ENCODE measurements at regions not wholly inside any gene's neighbourhood (a gene's known extent, or its start where the extent isn't known, plus 50 kb on each side); places are given as distances from the start of the nearest gene placed in this dataset.
A peak's percentile ranks its signal among the peaks of the same experiment; 100 is the strongest.

DNA sequence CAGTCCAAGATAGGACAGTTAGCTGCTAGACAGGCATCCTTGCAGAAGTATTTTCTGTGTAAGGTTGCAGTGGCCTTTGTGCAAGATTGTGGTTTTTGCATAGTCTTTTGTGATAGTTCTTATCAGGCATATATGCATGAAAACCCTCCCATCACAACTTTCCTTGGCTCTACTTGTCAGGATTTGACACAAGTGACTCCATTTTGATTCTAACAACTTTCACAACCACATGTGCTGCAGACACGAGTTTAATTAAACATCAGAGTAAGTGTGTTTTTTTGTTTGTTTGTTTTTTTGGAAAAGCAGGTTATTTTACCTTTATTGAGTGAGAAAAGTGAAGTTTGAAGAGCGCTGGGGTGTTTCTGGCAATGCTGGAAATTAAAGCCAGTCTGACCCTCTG lies 902.0 kb upstream of the GCFC2 start:
- Histone ChIP-seq H3K27me3 (no peaks in the 10 kb centered on the region), H3K4me1 (no peaks in the 10 kb centered on the region), H3K9me3 (no peaks in the 10 kb centered on the region), H3K27ac (no peak overlapping the region), H3K36me3 (no peaks in the 10 kb centered on the region), H3K4me3 (no peak overlapping the region)
- no peak for DNase-seq
- WGBS (ENCODE audit: insufficient coverage, low coverage, low lambda C conversion rate, missing lambda C conversion rate), result 39% methylated on average over 2 of the region's 2 CpGs
- ATAC-seq, result no peak
- intact Hi-C loops (cut with DNase I), result no loop called here
- no peak for TF ChIP-seq POLR2A (IDR thresholded peaks at IDR 0.05)
- TF ChIP-seq, protein P1, sequence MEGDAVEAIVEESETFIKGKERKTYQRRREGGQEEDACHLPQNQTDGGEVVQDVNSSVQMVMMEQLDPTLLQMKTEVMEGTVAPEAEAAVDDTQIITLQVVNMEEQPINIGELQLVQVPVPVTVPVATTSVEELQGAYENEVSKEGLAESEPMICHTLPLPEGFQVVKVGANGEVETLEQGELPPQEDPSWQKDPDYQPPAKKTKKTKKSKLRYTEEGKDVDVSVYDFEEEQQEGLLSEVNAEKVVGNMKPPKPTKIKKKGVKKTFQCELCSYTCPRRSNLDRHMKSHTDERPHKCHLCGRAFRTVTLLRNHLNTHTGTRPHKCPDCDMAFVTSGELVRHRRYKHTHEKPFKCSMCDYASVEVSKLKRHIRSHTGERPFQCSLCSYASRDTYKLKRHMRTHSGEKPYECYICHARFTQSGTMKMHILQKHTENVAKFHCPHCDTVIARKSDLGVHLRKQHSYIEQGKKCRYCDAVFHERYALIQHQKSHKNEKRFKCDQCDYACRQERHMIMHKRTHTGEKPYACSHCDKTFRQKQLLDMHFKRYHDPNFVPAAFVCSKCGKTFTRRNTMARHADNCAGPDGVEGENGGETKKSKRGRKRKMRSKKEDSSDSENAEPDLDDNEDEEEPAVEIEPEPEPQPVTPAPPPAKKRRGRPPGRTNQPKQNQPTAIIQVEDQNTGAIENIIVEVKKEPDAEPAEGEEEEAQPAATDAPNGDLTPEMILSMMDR (IDR thresholded peaks at IDR 0.05), result no peak

DNA sequence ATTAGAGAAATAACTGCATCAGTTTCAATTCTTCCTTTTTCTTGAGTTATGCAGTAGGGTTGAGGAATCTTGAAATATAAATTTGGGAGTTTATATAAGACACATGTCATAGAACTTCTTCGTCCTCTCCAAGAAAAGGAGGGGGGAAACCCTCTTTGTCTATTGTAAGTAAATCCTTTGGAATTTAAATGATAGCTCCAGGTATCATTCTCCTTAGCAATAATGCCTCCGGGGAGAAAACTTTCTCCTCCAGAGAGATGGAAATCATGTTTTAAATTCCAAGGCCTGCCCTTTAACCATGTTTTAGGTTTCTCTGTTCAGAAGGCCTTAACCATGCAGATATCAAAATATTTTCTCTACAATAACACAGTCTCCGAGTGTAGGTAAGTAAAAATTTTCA lies 899.7 kb upstream of the GCFC2 start:
- no peak for DNase-seq
- no peaks in the 10 kb centered on the region for H3K4me1 ChIP-seq
- WGBS (ENCODE audit: insufficient coverage, low coverage, low lambda C conversion rate, missing lambda C conversion rate), result 54% methylated on average over 2 of the region's 3 CpGs
- no peaks in the 10 kb centered on the region for H3K27me3 ChIP-seq
- H3K27ac ChIP-seq, result no peak overlapping the region
- TF ChIP-seq, protein P1 (IDR thresholded peaks at IDR 0.05), result no peak
- no peak for TF ChIP-seq POLR2A (IDR thresholded peaks at IDR 0.05)
- no peak for ATAC-seq
- no peaks in the 10 kb centered on the region for H3K9me3 ChIP-seq
- no peak overlapping the region for H3K4me3 ChIP-seq
- no peaks in the 10 kb centered on the region for H3K36me3 ChIP-seq
- intact Hi-C loops (cut with DNase I), result no loop called here

DNA sequence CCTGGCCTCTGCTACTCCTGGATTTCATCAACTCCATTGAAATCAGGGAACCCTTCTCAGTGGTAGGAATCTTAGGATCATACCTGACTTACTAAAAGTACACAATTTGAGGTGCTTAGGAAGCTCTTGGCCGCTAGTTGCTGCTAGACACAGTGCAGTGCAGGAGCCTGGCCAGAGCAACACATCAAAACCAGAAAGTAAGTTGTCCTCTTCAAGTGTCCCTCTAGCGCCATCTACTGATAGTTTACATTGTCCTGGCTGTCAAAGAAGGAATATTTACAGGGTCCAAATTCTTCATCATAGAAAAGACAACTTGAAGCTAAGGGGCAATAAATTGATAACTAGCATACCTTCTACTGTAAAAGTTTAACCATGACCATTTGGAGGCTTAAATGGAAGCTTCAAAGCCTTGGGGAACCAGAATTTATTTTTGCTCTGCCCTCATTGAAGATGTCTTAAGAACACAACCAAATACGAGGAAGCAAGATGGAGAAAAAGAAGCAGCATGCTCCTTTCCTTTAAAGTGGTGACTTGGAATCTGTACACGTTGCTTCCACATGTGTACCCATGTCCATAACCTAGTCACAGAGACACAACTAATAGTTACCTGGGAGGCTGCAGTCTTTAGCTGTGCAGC lies 889.1 kb upstream of the GCFC2 start:
- no peak overlapping the region for H3K27ac ChIP-seq
- H3K9me3 ChIP-seq, result no peaks in the 10 kb centered on the region
- peak; percentile 97 to 100 (median 100) for ATAC-seq
- no peaks in the 10 kb centered on the region for H3K27me3 ChIP-seq
- TF ChIP-seq, protein P1 (IDR thresholded peaks at IDR 0.05), result peak; percentile 69 to 83 (median 78)
- no peak for TF ChIP-seq POLR2A (IDR thresholded peaks at IDR 0.05)
- peak; percentile 43 to 69 (median 62) for DNase-seq
- no peak overlapping the region for H3K4me3 ChIP-seq
- H3K36me3 ChIP-seq, result no peaks in the 10 kb centered on the region
- H3K4me1 ChIP-seq, result no peaks in the 10 kb centered on the region
- intact Hi-C loops (cut with DNase I), result loop anchor here in 1 of 2 donors (5.0 kb wide), 1 partner anchor 403 kb away; no protein-coding TSS in a partner anchor
- WGBS (ENCODE audit: insufficient coverage, low coverage, low lambda C conversion rate, missing lambda C conversion rate), result 4% methylated on average over 4 of the region's 4 CpGs

DNA sequence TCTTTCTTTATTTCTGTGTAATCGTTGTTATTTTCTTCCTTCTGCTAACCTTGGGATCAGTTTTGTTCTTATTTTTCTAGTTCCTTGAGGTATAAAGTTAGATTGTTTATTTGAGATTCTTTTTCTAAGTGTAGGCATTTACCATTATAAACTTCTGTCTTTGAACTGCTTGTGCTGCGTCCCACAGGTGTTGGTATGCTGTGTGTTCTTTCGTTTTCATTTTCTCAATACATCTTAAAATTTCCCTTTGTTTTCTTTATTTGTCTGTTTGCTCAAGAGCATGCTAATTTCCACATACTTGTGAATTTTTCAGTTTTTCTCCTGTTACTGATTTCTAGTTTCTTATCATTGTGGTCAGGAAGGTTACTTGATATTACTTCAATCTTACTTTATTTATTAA lies 873.8 kb upstream of the GCFC2 start:
- TF ChIP-seq, protein P1 (IDR thresholded peaks at IDR 0.05), result no peak
- no peak for TF ChIP-seq POLR2A (IDR thresholded peaks at IDR 0.05)
- DNase-seq (no peak), ATAC-seq (no peak)
- intact Hi-C loops (cut with DNase I), result no loop called here
- H3K4me3 ChIP-seq, result no peak overlapping the region
- no peak overlapping the region for H3K27ac ChIP-seq
- no peaks in the 10 kb centered on the region for H3K36me3 ChIP-seq
- no peaks in the 10 kb centered on the region for H3K9me3 ChIP-seq
- no peaks in the 10 kb centered on the region for H3K27me3 ChIP-seq
- H3K4me1 ChIP-seq, result no peaks in the 10 kb centered on the region
- 68% methylated on average over 3 of the region's 3 CpGs for WGBS (ENCODE audit: insufficient coverage, low coverage, low lambda C conversion rate, missing lambda C conversion rate)

Data from right lobe of liver (tissue), 6 donors.